Sigmoid colon (tissue), 6 donors: ENCODE measurements at regions not wholly inside any gene's neighbourhood (a gene's known extent, or its start where the extent isn't known, plus 50 kb on each side); places are given as distances from the start of the nearest gene placed in this dataset.

Experiments
- DNase-seq: peaks from one replicate; pipeline ENCODE4 v3.0.0-alpha.2; 2019
- H3K27ac ChIP-seq, 4 donors: fragments of 200-600 bp; sonication (generic); one replicate each; pipeline ENCODE4 v1.5.1; 2016 to 2019; ENCODE audit warnings: mild to moderate bottlenecking in 1 of 4
- H3K27me3 ChIP-seq, 3 donors: fragments of 200-600 bp; sonication (generic); one replicate each; pipeline ENCODE4 v1.5.1; 2019; ENCODE audit warnings: mild to moderate bottlenecking in 1 of 3
- H3K36me3 ChIP-seq, 4 donors: fragments of 200-600 bp; sonication (generic); one replicate each; pipeline ENCODE4 v1.5.1; 2016 to 2019
- H3K4me1 ChIP-seq, 4 donors: fragments of 200-600 bp; sonication (generic); one replicate each; pipeline ENCODE4 v1.5.1; 2017 to 2019
- H3K4me3 ChIP-seq, 4 donors: fragments of 200-600 bp; sonication (generic); one replicate each; pipeline ENCODE4 v1.5.1; 2017 to 2019; ENCODE audit warnings: mild to moderate bottlenecking in 2 of 4, moderate library complexity in 1 of 4
- H3K9me3 ChIP-seq, 4 donors: fragments of 200-600 bp in 3 of 4; sonication (generic) in 3 of 4; one replicate each; pipeline versions ENCODE4 v1.5.1 to v1.6.1; 2013 to 2019
- CTCF ChIP-seq, 4 experiments: fragments of 450-650 bp in 3 of 4; fragments of 200-600 bp in 1 of 4; IDR thresholded peaks; one replicate each; pipeline ENCODE4 v1.5.1; 2016 to 2019; ENCODE audit warnings: antibody characterized with exemption in 4 of 4, mild to moderate bottlenecking in 3 of 4, moderate library complexity in 2 of 4
- EP300 ChIP-seq, 4 donors: sonication (generic); formaldehyde crosslinking; IDR thresholded peaks; one replicate each; pipeline ENCODE4 v1.6.1; 2017; ENCODE audit warnings: antibody characterized with exemption in 4 of 4
- POLR2A ChIP-seq, 2 donors: fragments of 450-650 bp; IDR thresholded peaks; one replicate each; pipeline ENCODE4 v1.6.1; 2016; ENCODE audit warnings: antibody characterized with exemption in 2 of 2, mild to moderate bottlenecking in 2 of 2, moderate library complexity in 2 of 2
- POLR2AphosphoS5 ChIP-seq, 4 donors: sonication (generic); formaldehyde crosslinking; IDR thresholded peaks; one replicate each; pipeline ENCODE4 v1.6.1; 2017; ENCODE audit warnings: antibody characterized with exemption in 4 of 4
- WGBS, 2 donors: extraction: QIAGEN DNeasy Blood & Tissue Kit; methylation state at CpG; one replicate each; pipeline ENCODE4 v1.1.7; 2013; 5-methylcytosine and 5-hydroxymethylcytosine counted together
- intact Hi-C: fragments of 100-400 bp; cut with DNase I; formaldehyde crosslinking; loops from one replicate; pipeline ENCODE4 v1.15.1; 2023
- donor health status: healthy with polysubstance abuse.
- donor health status: healthy.

- peaks cover 0 to 11% (median 1%) of the 10 kb centered on the region in 4 donors for H3K4me1 ChIP-seq
- H3K9me3 ChIP-seq: no peaks in the 10 kb centered on the region
- no peak overlapping the region for H3K27ac ChIP-seq
- no peak for DNase-seq
- H3K4me3 ChIP-seq: no peak overlapping the region
- intact Hi-C loops: no loop called here
- TF ChIP-seq CTCF (IDR thresholded peaks at IDR 0.05) (no peak), EP300 (IDR thresholded peaks at IDR 0.05) (no peak), POLR2A (IDR thresholded peaks at IDR 0.05) (no peak), POLR2AphosphoS5 (IDR thresholded peaks at IDR 0.05) (no peak)
- no peaks in the 10 kb centered on the region for H3K36me3 ChIP-seq
- 55 to 62% methylated on average over 10 of the region's 10 CpGs for WGBS, 2 donors
- no peaks in the 10 kb centered on the region for H3K27me3 ChIP-seq
These were observed 180.8 kb upstream of the BCOR start for GRCh38 chrX:40278340-40279090.

GRCh38 chrX:40277672-40278071, 179.9 kb upstream of the BCOR start:
- H3K27ac ChIP-seq: no peak overlapping the region
- 83 to 91% methylated on average over 3 of the region's 3 CpGs for WGBS, 2 donors
- intact Hi-C loops: no loop called here

GRCh38 chrX:40273356-40274050, 175.7 kb upstream of the BCOR start:
- DNase-seq: peak; percentile 72
- H3K36me3 ChIP-seq: no peaks in the 10 kb centered on the region
- H3K4me1 ChIP-seq: peaks cover 0 to 6% (median 0%) of the 10 kb centered on the region in 4 donors
- no peak for TF ChIP-seq EP300 (IDR thresholded peaks at IDR 0.05)
- peak in 1 of 4 donors; percentile 59 for TF ChIP-seq POLR2AphosphoS5 (IDR thresholded peaks at IDR 0.05)
- intact Hi-C loops: no loop called here
- H3K27ac ChIP-seq: peak overlapping the region in 1 of 4 donors; percentile 42
- no peaks in the 10 kb centered on the region for H3K27me3 ChIP-seq
- no peaks in the 10 kb centered on the region for H3K9me3 ChIP-seq
- WGBS, 2 donors: 52 to 72% methylated on average over 15 of the region's 15 CpGs
- H3K4me3 ChIP-seq: no peak overlapping the region

More at GRCh38 chrX:40277672-40278071, 179.9 kb upstream of the BCOR start:
- DNase-seq: no peak
- H3K27me3 ChIP-seq: no peaks in the 10 kb centered on the region
- H3K4me1 ChIP-seq: peaks cover 0 to 5% (median 2%) of the 10 kb centered on the region in 4 donors
- TF ChIP-seq POLR2AphosphoS5 (IDR thresholded peaks at IDR 0.05) (no peak), CTCF (IDR thresholded peaks at IDR 0.05) (no peak), EP300 (IDR thresholded peaks at IDR 0.05) (no peak), POLR2A (IDR thresholded peaks at IDR 0.05) (no peak)
- no peak overlapping the region for H3K4me3 ChIP-seq
- H3K36me3 ChIP-seq: no peaks in the 10 kb centered on the region
- no peaks in the 10 kb centered on the region for H3K9me3 ChIP-seq

- intact Hi-C loops: no loop called here
These were observed 175.0 kb upstream of the BCOR start for GRCh38 chrX:40272776-40273175.

More at GRCh38 chrX:40272776-40273175, 175.0 kb upstream of the BCOR start:
- Histone ChIP-seq H3K4me1 (peaks cover 0 to 7% (median 0%) of the 10 kb centered on the region in 4 donors), H3K27me3 (no peaks in the 10 kb centered on the region), H3K4me3 (no peak overlapping the region), H3K9me3 (no peaks in the 10 kb centered on the region), H3K36me3 (no peaks in the 10 kb centered on the region), H3K27ac (no peak overlapping the region)
- 48 to 67% methylated on average over 6 of the region's 6 CpGs for WGBS, 2 donors
- DNase-seq: no peak
- no peak for TF ChIP-seq POLR2A (IDR thresholded peaks at IDR 0.05)
- no peak for TF ChIP-seq CTCF (IDR thresholded peaks at IDR 0.05)
- no peak for TF ChIP-seq POLR2AphosphoS5 (IDR thresholded peaks at IDR 0.05)
- TF ChIP-seq EP300 (IDR thresholded peaks at IDR 0.05): no peak
